GM18498 (cell line): ENCODE measurements at regions not wholly inside any gene's neighbourhood (a gene's known extent, or its start where the extent isn't known, plus 50 kb on each side); places are given as distances from the start of the nearest gene placed in this dataset.
A peak's percentile ranks its signal among the peaks of the same experiment; 100 is the strongest.
"Not testable (repeated sequence)": the region's sequence is repeated elsewhere in the genome, so short reads cannot be mapped to it uniquely, and the experiment has no call there.

Experiments used
- ATAC-seq: cut with Tn5 transposase; IDR thresholded peaks from one replicate; pipeline ENCODE4 v1.9.1; 2021; ENCODE audit warnings: mild to moderate bottlenecking, moderate library complexity; ENCODE audit not compliant: unreplicated experiment

GRCh38 chr7:55743454-55743717 lies 119.2 kb downstream of the SEPTIN14 start:
- not testable (repeated sequence) for ATAC-seq

- ATAC-seq = not testable (repeated sequence)
These were observed 119.7 kb downstream of the SEPTIN14 start for GRCh38 chr7:55742651-55743453.

- ATAC-seq = not testable (repeated sequence)
These were observed 120.6 kb downstream of the SEPTIN14 start for GRCh38 chr7:55741721-55742631.

- not testable (repeated sequence) for ATAC-seq
These were observed 121.8 kb downstream of the SEPTIN14 start for GRCh38 chr7:55740633-55741250.

- not testable (repeated sequence) for ATAC-seq
These were observed 122.5 kb downstream of the SEPTIN14 start for GRCh38 chr7:55740053-55740452.

- ATAC-seq = not testable (repeated sequence)
These were observed 125.8 kb downstream of the SEPTIN14 start for GRCh38 chr7:55736641-55737221.

GRCh38 chr7:55733241-55734140 lies 129.1 kb downstream of the SEPTIN14 start:
- no peak for ATAC-seq

- no peak for ATAC-seq
These were observed 130.6 kb downstream of the SEPTIN14 start for GRCh38 chr7:55731931-55732330.

- no peak for ATAC-seq
These were observed 132.4 kb downstream of the SEPTIN14 start for GRCh38 chr7:55730197-55730596.

- no peak for ATAC-seq
These were observed 139.0 kb downstream of the SEPTIN14 start for GRCh38 chr7:55723621-55723941.

- ATAC-seq = peak; percentile 99
These were observed 139.5 kb downstream of the SEPTIN14 start for GRCh38 chr7:55722874-55723620.

- ATAC-seq = not testable (repeated sequence)
These were observed 141.5 kb downstream of the SEPTIN14 start for GRCh38 chr7:55721004-55721403.

- not testable (repeated sequence) for ATAC-seq
These were observed 143.1 kb upstream of the VOPP1 start for GRCh38 chr7:55715247-55715867.

- not testable (repeated sequence) for ATAC-seq
These were observed 142.1 kb upstream of the VOPP1 start for GRCh38 chr7:55714370-55714769.

- not testable (repeated sequence) for ATAC-seq
These were observed 138.0 kb upstream of the VOPP1 start for GRCh38 chr7:55710312-55710711.

GRCh38 chr7:55708028-55708427 lies 135.7 kb upstream of the VOPP1 start:
- not testable (repeated sequence) for ATAC-seq

- not testable (repeated sequence) for ATAC-seq
These were observed 135.1 kb upstream of the VOPP1 start for GRCh38 chr7:55707410-55707809.

GRCh38 chr7:55706451-55707195 lies 134.3 kb upstream of the VOPP1 start:
- not testable (repeated sequence) for ATAC-seq
